Smooth muscle cell of the brain vasculature (primary cell): ENCODE measurements at regions not wholly inside any gene's neighbourhood (a gene's known extent, or its start where the extent isn't known, plus 50 kb on each side); places are given as distances from the start of the nearest gene placed in this dataset.
"Not testable (repeated sequence)": the region's sequence is repeated elsewhere in the genome, so short reads cannot be mapped to it uniquely, and the experiment has no call there.

Experiments
- DNase-seq: peaks from one replicate; pipeline ENCODE4 v3.0.0-alpha.2; 2012; ENCODE audit warnings: low read depth, low spot score

- no peak for DNase-seq
Observed at GRCh38 chr1:81738875-81739274, 61.9 kb upstream of the ADGRL2 start.

- DNase-seq = no peak
Observed at GRCh38 chr1:81733480-81733879, 67.3 kb upstream of the ADGRL2 start.

GRCh38 chr1:81731989-81732388, 68.7 kb upstream of the ADGRL2 start:
- no peak for DNase-seq

- no peak for DNase-seq
Observed at GRCh38 chr1:81730881-81731280, 69.9 kb upstream of the ADGRL2 start.

GRCh38 chr1:81730299-81730698, 70.4 kb upstream of the ADGRL2 start:
- DNase-seq = not testable (repeated sequence)

- no peak for DNase-seq
Observed at GRCh38 chr1:81729818-81730217, 70.9 kb upstream of the ADGRL2 start.

- DNase-seq = no peak
Observed at GRCh38 chr1:81729239-81729638, 71.5 kb upstream of the ADGRL2 start.

GRCh38 chr1:81725823-81726222, 74.9 kb upstream of the ADGRL2 start:
- DNase-seq = no peak

- DNase-seq = not testable (repeated sequence)
Observed at GRCh38 chr1:81722631-81723328, 78.0 kb upstream of the ADGRL2 start.

- DNase-seq = not testable (repeated sequence)
Observed at GRCh38 chr1:81720256-81720655, 80.5 kb upstream of the ADGRL2 start.

- no peak for DNase-seq
Observed at GRCh38 chr1:81717230-81717629, 83.5 kb upstream of the ADGRL2 start.

GRCh38 chr1:81715391-81715790, 85.3 kb upstream of the ADGRL2 start:
- DNase-seq = no peak

GRCh38 chr1:81714636-81715035, 86.1 kb upstream of the ADGRL2 start:
- DNase-seq = no peak

- no peak for DNase-seq
Observed at GRCh38 chr1:81712425-81712824, 88.3 kb upstream of the ADGRL2 start.

- no peak for DNase-seq
Observed at GRCh38 chr1:81710857-81711256, 89.9 kb upstream of the ADGRL2 start.

- DNase-seq = no peak
Observed at GRCh38 chr1:81708250-81708649, 92.5 kb upstream of the ADGRL2 start.

- DNase-seq = no peak
Observed at GRCh38 chr1:81706650-81707435, 93.9 kb upstream of the ADGRL2 start.

GRCh38 chr1:81703756-81704463, 96.8 kb upstream of the ADGRL2 start:
- DNase-seq = no peak

GRCh38 chr1:81703391-81703755, 97.4 kb upstream of the ADGRL2 start:
- DNase-seq = no peak

- DNase-seq = peak; percentile 52
Observed at GRCh38 chr1:81702903-81703302, 97.8 kb upstream of the ADGRL2 start.

GRCh38 chr1:81702079-81702715, 98.5 kb upstream of the ADGRL2 start:
- DNase-seq = no peak
